HG03175 (cell line): ENCODE measurements at regions not wholly inside any gene's neighbourhood (a gene's known extent, or its start where the extent isn't known, plus 50 kb on each side); places are given as distances from the start of the nearest gene placed in this dataset.
A peak's percentile ranks its signal among the peaks of the same experiment; 100 is the strongest.

ENCODE experiments used
- ATAC-seq: cut with Tn5 transposase; IDR thresholded peaks from one replicate; pipeline ENCODE4 v1.9.1; 2021; ENCODE audit warnings: mild to moderate bottlenecking, moderate library complexity; ENCODE audit not compliant: unreplicated experiment

DNA sequence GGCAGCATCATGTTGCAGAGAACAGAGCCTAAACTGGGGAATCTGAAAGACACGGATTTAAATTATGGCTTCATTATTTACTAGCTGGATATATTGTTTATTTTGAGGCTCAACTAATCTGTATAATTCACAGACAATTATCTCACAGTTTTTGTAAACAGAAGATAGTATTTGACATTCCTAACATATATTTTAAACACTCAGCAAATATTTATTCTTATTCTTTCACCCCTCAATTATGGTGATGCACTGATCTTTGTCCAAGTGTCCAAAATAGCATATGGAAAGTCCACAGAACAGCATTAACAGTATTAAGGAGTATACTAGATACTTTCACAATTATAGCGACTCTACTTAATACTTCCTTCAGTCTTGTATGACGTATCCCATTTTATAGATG, 257.0 kb downstream of the ADGRG6 start:
- no peak for ATAC-seq

DNA sequence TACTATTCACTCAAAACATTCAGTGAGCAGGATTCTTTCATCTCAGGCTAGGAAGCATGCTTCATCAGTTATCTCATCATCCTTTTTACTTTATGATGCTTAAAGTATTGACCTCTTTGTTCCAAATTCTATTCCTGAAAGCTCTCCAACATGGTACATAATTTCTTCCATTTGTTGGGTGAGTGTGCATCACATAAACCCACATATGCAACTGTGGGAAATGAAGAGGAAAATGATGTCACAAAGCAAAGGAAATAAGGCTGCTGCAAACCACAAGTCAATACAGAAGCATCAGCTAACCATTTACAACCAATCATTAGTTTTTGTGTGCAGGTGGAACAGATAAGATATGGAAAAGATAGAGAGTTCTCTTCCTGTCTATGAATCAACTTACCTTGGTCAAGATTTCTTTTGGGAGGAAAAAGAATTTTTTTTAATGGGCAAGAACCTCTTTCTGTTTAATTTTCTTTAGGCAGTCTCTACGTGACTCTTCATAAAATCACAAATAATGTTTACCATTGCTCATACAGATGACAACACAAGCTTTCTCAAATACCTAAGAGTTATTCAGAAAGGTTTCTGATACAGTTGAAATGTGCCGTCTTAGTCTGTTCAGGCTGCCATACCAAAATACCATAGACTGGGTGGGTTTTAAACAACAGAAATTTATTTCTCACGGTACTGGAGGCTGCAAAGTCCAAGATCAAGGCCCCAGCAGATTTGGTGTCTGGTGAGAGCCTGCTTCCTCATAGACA, 259.9 kb downstream of the ADGRG6 start:
- ATAC-seq = no peak

DNA sequence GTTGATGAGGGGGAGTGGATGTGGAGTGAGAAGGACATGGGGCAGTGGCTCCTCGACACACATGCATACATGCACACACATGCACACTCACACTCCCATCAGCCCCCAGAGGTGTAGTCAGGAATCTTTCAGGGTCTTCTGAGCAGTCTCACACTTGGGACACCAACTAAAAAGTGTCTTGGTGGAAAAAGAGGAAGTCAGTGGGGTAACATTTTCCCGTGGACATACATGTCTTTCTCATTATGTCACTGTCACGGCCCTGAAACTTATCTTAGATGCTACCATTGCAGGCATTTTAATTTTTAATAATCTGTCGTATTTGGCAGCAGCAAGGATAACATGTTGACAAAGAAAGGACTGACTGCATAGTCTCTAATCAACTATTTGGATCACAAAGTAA, 261.1 kb downstream of the ADGRG6 start:
- ATAC-seq = no peak

DNA sequence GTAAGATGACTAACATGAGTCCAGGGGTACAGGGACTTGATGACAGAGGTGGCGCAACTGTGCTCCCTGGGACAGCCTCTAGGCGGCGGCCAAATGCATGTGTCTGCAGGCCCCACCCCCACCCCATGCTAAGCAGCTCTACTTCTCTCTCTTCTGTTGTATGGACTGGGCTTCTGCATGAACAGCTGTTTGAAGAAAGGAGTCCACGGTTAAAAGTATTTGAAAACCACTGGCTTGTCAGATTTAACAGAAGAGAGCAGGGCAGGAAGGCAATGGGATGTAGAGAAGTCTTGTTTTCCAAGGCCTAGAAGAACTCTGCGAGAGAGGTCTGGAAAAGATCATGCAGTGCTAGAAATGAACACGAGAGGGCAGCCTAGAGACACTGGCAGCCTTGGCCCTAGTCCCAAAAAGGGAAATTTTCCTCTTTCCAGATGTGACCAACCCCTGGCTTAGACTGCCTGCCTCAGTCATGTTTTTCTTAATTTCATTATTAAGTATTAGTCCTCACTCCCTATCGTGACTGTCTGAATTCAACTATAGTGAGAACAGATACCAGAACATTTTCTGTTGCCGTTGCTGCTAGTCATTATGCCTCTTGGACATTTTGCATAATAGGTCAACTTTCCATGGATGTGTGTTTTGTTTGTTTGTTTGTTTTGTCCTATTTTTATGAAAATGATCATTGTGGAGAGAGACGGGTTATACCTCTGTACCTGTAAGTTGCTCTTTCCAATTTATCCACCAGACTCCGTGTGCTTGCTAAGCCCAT, 265.0 kb downstream of the ADGRG6 start:
- peak; percentile 52 for ATAC-seq

DNA sequence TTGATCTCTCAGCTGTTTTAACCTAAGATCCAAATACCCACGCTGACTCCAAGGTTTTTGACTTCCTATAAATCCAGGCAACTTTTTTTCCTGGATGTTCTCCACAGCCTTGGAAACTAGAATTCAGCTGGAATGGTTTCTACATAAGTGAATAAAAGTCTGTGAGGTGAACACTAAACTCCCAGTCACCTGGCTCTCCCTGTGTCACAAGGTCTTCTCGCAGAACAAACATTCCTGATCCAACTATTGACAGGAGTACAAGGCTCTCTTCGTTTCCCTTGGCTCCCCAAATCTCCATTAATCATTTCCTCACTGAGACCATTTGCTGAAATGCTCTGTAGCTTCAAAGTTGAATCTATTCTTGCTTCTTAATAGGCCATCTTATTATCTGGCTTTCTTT, 265.7 kb downstream of the ADGRG6 start:
- ATAC-seq = no peak

DNA sequence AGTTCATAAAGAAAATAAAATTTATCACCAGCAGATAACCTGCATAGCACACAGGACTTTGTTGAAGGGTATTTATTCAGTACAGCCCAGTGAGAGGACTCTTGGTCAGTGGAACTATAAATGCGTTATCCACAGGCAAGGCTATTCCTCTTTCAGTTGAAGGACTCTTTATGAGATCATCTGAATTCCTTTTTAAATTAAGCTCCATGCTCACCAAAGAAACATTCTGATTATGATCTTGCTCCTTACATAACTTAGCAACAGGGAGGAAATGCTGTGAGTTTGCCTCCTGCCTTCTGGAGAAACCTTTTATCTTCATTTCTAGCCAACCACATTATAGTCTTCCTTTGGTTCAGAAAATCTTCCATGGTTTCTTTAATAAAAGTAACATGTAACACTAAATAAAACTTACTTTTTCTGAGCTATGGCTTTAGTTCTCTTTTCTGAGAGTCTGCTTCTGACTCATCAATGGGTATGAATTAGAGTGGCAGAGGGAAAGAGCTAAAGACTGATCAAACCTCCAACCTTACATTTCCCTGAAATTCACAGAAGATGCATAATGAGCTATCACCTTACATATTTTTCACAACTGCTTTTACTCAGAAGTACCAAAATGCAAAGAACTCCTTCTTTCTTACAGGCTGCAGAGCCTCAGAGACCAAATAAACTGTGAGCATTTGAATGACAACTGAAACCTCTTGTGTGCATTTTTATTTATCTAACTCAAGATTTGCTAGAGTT, 267.2 kb downstream of the ADGRG6 start:
- no peak for ATAC-seq

DNA sequence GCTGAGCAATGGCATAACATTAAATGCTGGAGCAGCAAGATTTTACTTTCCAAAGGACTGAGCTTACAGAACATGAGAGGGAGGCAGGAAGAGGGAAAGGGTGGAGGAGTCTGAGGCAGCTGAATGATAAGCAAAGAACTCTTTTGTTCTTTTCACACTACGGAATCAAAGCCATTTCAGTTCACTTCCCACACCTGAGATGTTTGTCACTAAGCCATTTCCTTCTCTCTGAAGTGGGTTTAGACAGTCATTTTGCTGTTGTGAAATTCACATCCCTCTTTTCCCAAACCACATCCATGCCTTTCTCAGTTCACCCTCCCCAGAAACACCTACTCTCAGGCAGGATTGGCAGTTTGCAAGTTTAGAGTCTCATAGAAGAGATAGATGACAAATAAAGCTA, 267.9 kb downstream of the ADGRG6 start:
- ATAC-seq = no peak

DNA sequence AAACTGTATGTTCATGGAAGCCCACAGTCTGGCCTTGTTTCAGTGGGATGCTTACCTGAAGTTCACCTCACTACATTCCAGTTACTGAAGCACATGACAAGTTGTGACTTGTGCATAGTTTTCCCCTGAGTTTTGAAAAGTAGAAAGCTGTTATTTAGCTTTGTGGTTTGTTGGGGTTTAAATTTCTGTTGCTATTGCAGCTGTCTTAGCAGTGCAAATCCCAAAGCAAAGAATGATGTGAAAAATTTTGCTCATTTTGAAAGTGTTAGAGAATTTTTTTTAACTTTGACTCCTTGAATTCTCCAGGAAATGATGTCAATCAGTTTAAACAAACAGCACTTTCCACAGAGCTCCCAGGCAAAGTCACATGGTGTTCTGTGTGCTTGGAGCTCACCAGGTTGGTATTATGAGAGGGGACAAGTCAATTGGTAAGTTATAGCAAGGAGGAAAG, 268.4 kb downstream of the ADGRG6 start:
- ATAC-seq = no peak

DNA sequence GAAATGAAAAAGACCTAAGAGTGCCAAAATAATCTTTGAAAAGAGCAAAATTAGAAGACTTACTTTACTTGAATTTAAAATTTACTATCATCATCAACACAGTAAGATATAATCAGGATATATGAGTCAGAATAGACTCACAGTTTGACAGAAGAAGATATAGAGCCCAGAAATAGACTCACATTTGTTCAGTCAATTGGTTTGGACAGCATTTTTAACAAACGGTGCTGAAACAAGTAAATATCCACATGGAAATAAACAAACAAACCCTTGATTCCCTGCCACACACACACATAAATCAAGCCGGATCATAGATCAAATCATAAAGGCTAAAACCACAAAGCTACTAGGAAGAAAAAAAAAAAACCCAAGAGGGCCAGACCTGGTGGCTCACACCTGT, 291.1 kb downstream of the ADGRG6 start:
- no peak for ATAC-seq

DNA sequence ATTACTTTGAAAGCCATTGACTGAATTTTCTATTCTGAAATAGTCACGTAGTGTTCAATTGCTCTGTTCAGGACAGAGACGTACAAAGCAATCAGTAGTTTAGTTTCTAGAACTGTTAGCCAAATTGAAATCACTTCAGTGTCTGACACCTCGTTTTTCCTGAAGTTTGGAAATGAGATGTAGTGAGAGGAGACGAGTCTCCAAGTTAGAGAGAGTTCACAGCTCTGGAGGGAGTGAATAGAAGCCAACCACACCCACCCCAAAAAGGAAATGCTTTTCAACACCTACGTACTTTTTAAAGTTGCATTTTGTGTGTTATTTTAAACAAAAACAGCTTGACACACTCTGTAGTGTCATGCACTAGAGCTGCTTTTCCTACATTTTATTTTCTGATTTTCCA, 296.0 kb downstream of the ADGRG6 start:
- no peak for ATAC-seq

DNA sequence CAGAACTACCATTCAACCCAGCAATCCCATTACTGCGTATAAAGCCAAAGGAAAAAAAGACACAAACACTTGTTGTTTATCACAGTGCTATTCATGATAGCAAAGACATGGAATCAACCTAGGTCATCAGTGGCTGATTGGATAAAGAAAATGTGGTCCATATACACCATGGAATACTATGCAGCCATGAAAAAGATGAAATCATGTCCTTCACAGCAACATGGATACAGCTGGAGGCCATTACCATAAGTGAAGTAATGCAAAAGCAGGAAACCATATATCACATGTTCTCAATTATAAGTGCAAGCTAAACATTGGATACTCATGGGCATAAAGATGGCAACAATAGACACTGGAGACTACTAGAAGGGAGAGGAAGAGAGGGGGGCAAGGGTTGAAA, 299.6 kb downstream of the ADGRG6 start:
- ATAC-seq = no peak

DNA sequence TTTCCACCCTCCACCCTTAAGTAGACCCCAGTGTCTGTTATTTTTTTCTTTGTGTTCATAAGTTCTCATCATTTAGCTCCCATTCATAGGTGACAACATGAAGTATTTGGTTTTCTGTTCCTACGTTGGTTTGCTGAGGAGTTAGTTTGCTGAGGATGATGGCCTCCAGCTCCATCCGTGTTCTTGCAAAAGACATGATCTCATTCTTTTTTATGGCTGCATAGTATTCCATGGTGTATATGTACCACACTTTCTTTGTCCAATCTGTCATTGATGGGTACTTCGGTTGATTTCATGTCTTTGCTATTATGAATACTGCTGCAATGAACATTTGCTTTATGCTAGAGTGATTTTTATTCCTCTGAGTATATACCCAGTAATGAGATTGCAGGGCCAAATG, 301.2 kb downstream of the ADGRG6 start:
- no peak for ATAC-seq

DNA sequence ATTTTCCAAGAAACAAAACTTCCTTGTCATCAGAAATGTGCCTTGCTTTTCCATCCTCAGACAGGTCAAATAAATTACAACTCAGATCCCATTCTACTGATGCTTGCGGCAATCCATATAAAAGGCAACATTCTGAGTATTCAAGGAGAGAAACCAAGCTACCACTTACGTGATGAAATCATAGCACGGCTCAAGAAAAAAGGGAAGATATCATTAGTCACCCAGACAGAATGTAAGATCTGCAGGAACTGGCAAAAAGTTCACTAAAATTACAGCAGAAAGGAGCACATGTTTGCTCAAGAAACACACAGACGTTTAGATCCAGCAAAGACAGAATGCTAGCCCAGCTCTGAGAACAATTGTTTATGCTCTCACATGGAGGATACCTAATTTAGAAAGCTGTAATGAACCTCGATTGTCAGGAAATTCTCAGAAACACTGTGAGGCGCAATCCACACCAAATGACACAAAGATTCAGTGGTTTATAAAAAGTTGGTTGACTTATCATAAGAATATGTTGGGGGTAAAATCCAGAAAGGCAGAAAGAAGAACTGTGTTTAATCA, 304.2 kb downstream of the ADGRG6 start:
- ATAC-seq = no peak

DNA sequence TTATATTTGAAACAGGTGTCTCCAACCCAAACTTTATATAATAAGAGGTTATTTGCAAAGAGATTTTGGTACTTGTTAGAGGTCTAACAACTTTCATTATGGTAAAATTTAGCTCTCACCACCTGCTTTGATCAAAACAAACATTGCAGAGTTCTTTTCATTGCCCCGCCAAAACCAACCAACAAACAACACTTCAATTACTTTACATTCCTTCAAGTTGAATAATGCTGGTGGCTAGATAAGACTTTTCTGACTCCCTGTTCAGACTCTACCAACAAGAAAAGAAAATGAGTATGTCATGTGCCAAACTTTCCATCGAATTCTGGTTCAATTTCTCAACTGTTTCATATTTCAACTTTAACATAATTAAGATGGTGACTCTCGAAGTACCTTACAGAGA, 311.1 kb downstream of the ADGRG6 start:
- no peak for ATAC-seq

DNA sequence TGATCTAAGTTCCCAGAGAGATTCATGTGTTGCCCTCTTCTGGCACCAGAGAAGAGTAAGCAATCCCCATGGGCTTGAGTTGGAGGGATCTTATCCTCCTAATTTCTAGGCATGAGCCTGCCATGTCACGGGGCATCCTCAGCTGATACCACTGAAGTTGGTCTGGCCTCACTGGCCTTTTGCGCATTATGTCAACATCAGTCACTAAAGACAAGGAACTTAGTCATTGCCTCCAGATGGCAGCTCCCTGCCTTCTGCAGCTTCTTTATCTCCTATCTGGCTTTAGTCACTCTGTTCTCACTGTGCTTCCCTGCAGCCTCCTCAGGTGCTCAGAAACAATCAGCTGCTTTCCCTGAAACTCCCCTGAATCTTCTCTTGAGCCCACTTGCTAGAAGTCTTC, 312.2 kb downstream of the ADGRG6 start:
- no peak for ATAC-seq

DNA sequence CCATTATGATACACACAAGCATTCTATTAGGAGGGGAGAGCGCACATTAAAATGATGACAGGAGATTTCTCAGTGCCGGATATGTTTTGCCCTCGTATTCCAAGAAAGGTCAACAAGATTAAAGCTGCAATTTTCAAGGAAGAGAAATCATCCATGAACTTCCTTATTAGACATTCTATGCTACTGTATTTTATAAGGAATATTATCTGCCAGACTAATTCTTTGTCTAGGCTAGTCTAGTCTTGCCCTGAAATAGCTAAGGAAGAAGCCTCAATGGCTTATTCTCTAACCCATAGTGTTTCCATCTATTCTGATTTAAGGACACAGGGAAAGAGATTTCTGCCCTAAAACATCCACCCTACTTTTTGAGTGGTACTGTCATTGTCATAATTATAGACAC, 315.4 kb downstream of the ADGRG6 start:
- no peak for ATAC-seq

DNA sequence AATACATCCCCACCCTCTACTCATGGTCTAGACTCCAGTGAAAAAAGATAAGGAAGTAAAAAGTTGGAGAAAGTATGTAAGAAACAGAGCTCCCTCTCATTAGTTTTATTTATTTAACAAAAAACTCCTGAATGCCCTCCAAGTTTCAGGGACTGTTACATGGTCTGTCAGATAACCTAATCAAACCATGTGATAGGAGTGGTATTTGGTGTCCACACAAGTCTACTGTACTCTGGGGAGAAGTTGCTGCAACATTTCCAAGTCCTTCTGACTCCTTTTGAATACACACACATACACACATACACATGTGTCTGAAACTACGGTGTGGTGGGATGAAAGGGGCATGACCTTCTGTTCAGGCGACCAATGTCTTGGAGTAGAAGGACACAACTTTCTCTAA, 320.0 kb downstream of the ADGRG6 start:
- ATAC-seq = no peak

DNA sequence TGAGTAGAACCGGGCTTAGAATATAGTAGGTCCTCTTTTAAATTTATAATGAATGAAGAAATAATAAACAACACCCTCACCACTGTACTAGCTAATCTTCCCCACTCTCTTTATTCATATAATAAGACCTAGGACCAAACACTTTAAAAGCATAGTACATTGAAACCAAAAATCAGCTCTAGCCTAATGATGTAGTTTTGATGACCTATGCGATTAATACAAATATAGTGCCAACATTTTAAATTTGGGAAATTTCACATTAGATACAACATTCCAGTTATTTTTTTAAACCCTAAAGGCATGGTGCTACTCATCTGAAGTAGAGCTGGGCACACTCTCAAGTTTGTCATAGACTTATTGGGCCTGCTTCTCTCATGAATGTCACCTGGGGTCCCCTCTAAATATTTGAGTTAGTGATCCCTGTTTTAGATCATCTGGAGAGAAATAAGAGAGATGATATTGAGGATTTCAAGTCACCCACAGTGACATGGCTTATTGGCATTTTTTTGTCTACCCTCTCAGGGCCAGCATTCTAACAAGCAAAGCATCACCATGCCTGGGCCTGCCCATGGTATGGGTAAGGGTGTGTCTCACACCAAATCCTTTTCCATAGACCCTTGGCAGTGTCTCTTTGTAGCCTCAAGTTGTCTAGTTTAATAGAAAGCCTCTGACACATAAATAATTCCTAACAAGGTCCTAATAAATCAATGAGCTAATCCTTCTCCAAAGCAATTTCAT, 319.8 kb downstream of the HIVEP2 start:
- no peak for ATAC-seq

DNA sequence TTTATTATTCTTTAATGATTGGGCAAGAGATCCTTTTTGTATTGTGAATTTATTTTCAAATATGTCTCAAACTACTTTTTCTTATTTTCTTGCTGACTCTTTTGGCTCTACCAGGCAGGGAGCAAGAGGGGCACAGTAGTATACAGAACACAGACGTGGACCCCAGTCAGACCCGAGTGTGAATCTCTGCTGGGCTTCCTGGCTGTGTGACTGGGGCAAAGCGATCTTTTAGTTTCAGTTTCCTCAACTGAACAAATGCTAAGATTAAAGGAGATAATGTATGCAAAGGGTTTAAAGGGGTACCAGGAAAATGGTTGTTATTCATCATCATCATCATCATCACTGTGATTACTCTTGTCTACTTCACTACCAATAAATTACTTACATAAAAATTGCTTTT, 317.5 kb downstream of the HIVEP2 start:
- no peak for ATAC-seq

DNA sequence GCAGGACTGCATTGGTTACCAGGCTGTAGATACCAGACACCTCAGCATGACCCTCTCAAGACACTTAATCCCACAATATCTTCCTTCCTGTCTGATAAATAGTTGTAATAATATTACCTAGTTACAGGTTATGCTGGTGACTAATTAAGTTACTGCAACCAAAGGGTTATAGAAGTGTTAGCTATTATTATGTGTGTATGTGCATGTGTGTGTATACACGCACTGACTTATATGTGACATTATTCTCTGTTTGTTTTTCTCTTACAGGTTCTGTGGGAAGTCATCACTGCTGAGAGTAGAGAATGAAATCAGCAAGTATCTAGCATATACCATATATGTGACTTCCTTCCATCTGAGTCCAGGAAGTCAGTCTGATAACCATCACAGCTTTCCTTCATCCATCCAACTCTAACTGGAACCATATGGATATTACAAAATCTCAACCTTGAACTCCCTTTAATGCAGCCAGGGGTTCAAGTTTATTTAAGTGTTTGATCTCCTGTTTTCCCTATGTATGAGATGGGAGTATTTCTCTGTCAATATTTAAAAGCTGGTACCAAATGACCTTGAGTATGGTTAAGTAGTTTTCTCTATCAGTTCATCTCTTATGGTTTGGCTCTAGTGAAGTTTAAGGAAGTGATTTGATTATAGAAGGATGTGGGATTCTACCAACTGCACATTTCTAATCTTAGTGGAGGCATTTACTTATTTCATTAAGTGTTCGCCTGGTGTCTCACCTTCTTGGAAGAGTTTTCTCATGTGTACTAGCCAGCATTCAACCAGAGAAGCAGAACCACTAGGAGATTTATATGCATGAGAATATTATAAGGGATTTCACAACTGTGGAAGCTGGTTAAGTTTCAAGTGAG, 313.2 kb downstream of the HIVEP2 start:
- ATAC-seq = no peak
